ENCODE measurements at regions not wholly inside any gene's neighbourhood (a gene's known extent, or its start where the extent isn't known, plus 50 kb on each side); places are given as distances from the start of the nearest gene placed in this dataset.

- Histone ChIP-seq H2BK20ac (ENCODE audit: low read depth, low read length, poor library complexity, severe bottlenecking) (no peak overlapping the region), H2BK12ac (ENCODE audit: insufficient read length, low read depth, low read length) (no peak overlapping the region), H4K91ac (ENCODE audit: insufficient read length, low read depth, low read length) (no peak overlapping the region), H3T11ph (ENCODE audit: low read length) (no peak overlapping the region), H2BK15ac (ENCODE audit: low read depth, low read length) (no peak overlapping the region), H3K4ac (ENCODE audit: low read depth, low read length) (no peak overlapping the region), H3K9ac (ENCODE audit: extremely low read depth, insufficient read length, low read length) (no peak overlapping the region), H2BK120ac (ENCODE audit: low read depth, low read length, poor library complexity, severe bottlenecking) (no peak overlapping the region), H4K5ac (ENCODE audit: insufficient read length, low read depth, low read length) (no peak overlapping the region), H3K27me3 (ENCODE audit: insufficient read depth, low read length) (no peaks in the 10 kb centered on the region), H2AFZ (ENCODE audit: low read length) (no peak overlapping the region), H2AK5ac (ENCODE audit: insufficient read length, low read length) (no peak overlapping the region), H3K9me3 (ENCODE audit: control insufficient read depth, low read depth, low read length) (no peaks in the 10 kb centered on the region), H3K4me1 (ENCODE audit: insufficient read depth, low read length) (no peaks in the 10 kb centered on the region), H4K20me1 (ENCODE audit: control insufficient read depth, insufficient read depth, insufficient read length) (no peaks in the 10 kb centered on the region), H4K8ac (replicated peaks; ENCODE audit: insufficient read length, low read depth, low read length) (no peak overlapping the region), H3K79me1 (ENCODE audit: insufficient read depth, low read depth, low read length, poor library complexity, severe bottlenecking) (no peaks in the 10 kb centered on the region), H3K23me2 (ENCODE audit: insufficient read length, low read depth, low read length, poor library complexity, severe bottlenecking) (no peaks in the 10 kb centered on the region), H3K56ac (ENCODE audit: insufficient read length, low read depth, low read length) (no peak overlapping the region), H2BK5ac (ENCODE audit: insufficient read length, low read length) (no peak overlapping the region), H3K14ac (ENCODE audit: insufficient read depth, low read length) (no peak overlapping the region), H3K27ac (ENCODE audit: insufficient read length, low read depth, low read length) (no peak overlapping the region), H3K4me2 (ENCODE audit: insufficient read depth, insufficient read length, low read length) (no peak overlapping the region), H3K79me2 (ENCODE audit: insufficient read depth, low read length) (no peaks in the 10 kb centered on the region), H3K18ac (ENCODE audit: insufficient read length, low read depth, low read length) (no peak overlapping the region), H3K23ac (ENCODE audit: insufficient read length, low read depth, low read length) (no peak overlapping the region)
- H3K4me3 Mint-ChIP-seq = no peak overlapping the region
- TF ChIP-seq CTCF (conservative IDR thresholded peaks at IDR 0.05) = no peak
- H3K9me3 Mint-ChIP-seq = no peaks in the 10 kb centered on the region
- no peaks in the 10 kb centered on the region for H3K4me1 Mint-ChIP-seq
- H3K27me3 Mint-ChIP-seq (ENCODE audit: low read depth) = no peaks in the 10 kb centered on the region
- WGBS (ENCODE audit: extremely low coverage, insufficient read length, low lambda C conversion rate) = no CpG with 5 or more reads among the region's 1 CpG
- no peak overlapping the region for H3K27ac Mint-ChIP-seq
- DNase-seq = no peak
- H3K36me3 Mint-ChIP-seq (ENCODE audit: insufficient read depth in 1 of 3, low read depth in 3 of 3) = no peaks in the 10 kb centered on the region
Measured at GRCh38 chr12:43252585-43252984, 299.4 kb downstream of the ADAMTS20 start.
